ENCODE measurements at regions not wholly inside any gene's neighbourhood (a gene's known extent, or its start where the extent isn't known, plus 50 kb on each side); places are given as distances from the start of the nearest gene placed in this dataset.

DNA sequence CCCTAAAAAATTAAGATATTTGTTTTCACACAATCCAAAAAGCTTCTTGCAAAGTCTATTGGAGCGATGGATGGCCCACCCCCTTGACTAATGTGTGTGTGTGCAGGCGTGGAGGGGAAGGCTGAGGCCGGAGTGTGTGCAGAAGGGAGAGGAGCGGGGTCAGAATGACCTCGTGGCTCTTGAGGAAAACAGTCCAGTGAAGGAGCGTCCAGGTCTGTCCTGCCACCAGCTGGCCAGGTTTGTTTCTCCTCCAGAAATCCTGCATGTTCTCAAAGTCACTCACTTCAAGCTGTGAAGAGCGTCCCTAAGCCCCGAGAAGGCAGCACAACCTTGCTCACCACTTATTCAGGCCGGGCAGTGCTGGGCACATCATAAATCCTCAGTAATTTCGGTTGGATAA lies 69.5 kb upstream of the SSX2IP start:
- no peak for ATAC-seq (ENCODE audit: low read depth)

DNA sequence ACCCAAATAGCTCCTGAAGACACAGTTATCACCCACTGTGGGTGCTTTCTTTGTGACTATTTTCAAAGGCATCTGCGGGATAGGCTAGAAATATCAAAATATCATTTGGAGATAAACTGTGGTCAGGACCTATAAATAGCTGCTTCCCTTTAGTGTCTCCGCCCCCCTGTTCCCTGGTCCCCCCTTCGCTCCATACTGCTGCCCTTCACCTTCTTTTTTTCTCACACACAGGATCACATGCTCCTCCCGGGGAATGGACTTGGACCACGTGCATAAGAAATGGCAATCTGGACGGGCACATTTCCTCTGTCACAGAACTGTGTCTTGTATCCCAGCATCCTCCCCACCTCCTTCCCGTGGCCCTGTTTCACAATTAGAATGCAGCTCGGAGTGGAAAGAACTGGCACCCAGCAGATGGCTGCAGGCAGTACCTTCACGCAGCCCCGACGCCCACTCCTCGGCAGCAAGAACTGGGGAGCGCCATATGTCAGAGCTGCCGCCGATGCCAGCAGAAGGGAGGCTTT lies 68.8 kb upstream of the SSX2IP start:
- Mint-ChIP-seq H3K36me3 (no peaks in the 10 kb centered on the region), H3K9me3 (no peaks in the 10 kb centered on the region), H3K27ac (no peak overlapping the region), H3K27me3 (peaks cover 3% of the 10 kb centered on the region), H3K4me3 (peak overlapping the region; percentile 13), H3K4me1 (peaks cover 7% of the 10 kb centered on the region)
- DNase-seq = no peak
- no peak for ATAC-seq (ENCODE audit: low read depth)
- POLR2A ChIA-PET = interaction anchor here (0.9 kb wide), 1 partner anchor 59 kb away, joined by 3 read pairs; no protein-coding TSS in a partner anchor

More for the DNA sequence above, 69.5 kb upstream of the SSX2IP start:
- Mint-ChIP-seq H3K27ac (no peak overlapping the region), H3K4me1 (peaks cover 7% of the 10 kb centered on the region), H3K36me3 (no peaks in the 10 kb centered on the region), H3K4me3 (no peak overlapping the region), H3K9me3 (no peaks in the 10 kb centered on the region), H3K27me3 (peaks cover 3% of the 10 kb centered on the region)
- no peak for DNase-seq
- POLR2A ChIA-PET = interaction anchor here (0.9 kb wide), 1 partner anchor 59 kb away, joined by 3 read pairs; no protein-coding TSS in a partner anchor

DNA sequence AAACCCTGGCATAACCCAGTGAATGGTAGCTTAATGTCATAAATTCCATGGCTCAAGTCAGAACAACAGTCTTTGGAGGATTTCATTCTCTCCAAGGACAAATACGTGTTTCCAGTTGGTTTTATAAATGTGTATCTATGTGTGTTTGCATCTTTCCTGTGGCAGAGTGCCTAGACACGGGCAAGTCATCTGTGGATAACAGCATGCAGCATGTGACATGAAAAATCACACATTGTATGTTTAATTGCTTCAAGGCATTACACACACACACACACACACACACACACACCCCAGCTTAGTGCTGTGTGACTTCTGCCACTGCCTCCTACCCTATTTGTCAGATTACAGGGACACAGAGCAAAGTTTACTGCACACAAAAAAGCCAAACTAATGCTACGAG lies 68.2 kb upstream of the SSX2IP start:
- DNase-seq = no peak
- ATAC-seq (ENCODE audit: low read depth) = no peak
- no peaks in the 10 kb centered on the region for H3K36me3 Mint-ChIP-seq
- POLR2A ChIA-PET = no interaction called here
- peaks cover 4% of the 10 kb centered on the region for H3K27me3 Mint-ChIP-seq
- peaks cover 7% of the 10 kb centered on the region for H3K4me1 Mint-ChIP-seq
- H3K27ac Mint-ChIP-seq = no peak overlapping the region
- H3K4me3 Mint-ChIP-seq = no peak overlapping the region
- H3K9me3 Mint-ChIP-seq = no peaks in the 10 kb centered on the region

DNA sequence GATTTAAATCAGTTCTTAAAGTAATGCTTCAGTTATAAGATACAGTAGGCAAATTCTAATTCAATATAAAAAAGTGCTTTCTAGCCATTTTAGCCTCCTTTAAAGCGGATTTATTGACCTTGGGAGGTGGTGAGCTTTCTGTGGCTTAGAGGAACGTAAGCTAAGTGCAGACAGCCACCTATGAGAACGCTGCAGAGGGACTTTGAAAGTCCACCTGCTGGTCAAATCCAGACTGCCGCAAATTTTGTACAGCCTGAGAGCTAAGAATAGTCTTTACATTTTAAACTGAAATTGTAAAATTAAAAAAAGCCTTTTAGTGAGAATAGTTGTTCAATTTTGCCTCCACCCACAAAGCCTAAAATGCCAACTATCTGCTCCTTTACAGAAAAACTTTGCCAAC lies 67.0 kb upstream of the SSX2IP start:
- Mint-ChIP-seq H3K27me3 (peaks cover 11% of the 10 kb centered on the region), H3K4me1 (peaks cover 9% of the 10 kb centered on the region)
- ATAC-seq (ENCODE audit: low read depth) = no peak

DNA sequence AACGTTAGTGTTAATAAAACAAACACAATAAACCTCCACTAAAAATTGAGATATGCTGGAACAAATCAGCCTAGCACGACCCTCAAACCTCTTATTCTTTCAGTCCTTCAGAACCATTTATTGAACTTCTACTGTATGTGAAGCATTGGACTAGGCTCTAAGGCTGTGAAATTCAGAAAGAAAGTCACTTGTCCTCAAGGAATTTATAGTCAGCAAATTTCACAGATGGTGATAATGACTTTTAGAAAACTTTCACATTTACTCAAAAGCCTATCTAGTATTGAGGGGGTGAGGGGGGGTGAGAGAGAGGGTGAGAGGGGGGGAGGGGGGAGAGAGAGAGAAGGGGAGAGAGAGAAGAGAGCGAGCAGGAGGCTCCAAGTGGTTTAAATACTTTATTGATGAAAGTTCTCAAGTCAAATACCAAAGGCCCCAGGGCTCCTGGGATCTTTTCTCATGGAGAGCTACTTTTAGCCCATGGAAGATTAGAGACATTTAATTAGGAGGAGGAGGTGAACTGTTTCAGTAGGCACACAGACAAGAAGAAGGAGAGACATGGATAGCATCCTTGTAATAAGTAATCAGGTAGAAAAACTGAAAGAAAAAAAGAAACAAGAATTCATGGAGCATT lies 66.3 kb upstream of the SSX2IP start:
- ATAC-seq (ENCODE audit: low read depth) (no peak), DNase-seq (no peak)
- peaks cover 11% of the 10 kb centered on the region for H3K27me3 Mint-ChIP-seq
- peaks cover 9% of the 10 kb centered on the region for H3K4me1 Mint-ChIP-seq
- no peaks in the 10 kb centered on the region for H3K9me3 Mint-ChIP-seq
- H3K36me3 Mint-ChIP-seq = no peaks in the 10 kb centered on the region
- no peak overlapping the region for H3K4me3 Mint-ChIP-seq
- no peak overlapping the region for H3K27ac Mint-ChIP-seq
- POLR2A ChIA-PET = no interaction called here

More for the DNA sequence above, 67.0 kb upstream of the SSX2IP start:
- DNase-seq = no peak
- H3K36me3 Mint-ChIP-seq = no peaks in the 10 kb centered on the region
- H3K4me3 Mint-ChIP-seq = no peak overlapping the region
- H3K27ac Mint-ChIP-seq = no peak overlapping the region
- H3K9me3 Mint-ChIP-seq = no peaks in the 10 kb centered on the region
- POLR2A ChIA-PET = no interaction called here

DNA sequence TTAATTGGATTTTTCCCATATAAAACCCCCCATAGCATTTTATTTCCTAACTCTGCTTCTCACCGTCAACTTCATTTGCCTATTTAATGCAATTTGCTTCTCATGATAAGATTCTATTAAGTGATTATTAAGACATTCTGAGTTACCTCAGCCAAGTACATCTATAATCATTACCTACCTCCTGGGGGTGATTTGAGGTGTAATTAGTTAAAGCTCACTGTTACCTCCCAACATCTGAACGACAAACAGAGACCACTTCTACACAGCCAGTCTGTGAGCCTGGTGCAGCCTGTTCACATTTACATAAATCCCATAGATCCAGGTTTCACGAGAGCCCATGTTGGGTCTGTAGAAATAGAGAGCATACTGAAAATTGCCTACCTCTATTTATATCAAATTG lies 65.7 kb upstream of the SSX2IP start:
- Mint-ChIP-seq H3K36me3 (no peaks in the 10 kb centered on the region), H3K27ac (no peak overlapping the region), H3K27me3 (peaks cover 14% of the 10 kb centered on the region), H3K4me1 (peaks cover 9% of the 10 kb centered on the region), H3K9me3 (no peaks in the 10 kb centered on the region), H3K4me3 (no peak overlapping the region)
- POLR2A ChIA-PET = no interaction called here
- no peak for DNase-seq
- ATAC-seq (ENCODE audit: low read depth) = no peak

DNA sequence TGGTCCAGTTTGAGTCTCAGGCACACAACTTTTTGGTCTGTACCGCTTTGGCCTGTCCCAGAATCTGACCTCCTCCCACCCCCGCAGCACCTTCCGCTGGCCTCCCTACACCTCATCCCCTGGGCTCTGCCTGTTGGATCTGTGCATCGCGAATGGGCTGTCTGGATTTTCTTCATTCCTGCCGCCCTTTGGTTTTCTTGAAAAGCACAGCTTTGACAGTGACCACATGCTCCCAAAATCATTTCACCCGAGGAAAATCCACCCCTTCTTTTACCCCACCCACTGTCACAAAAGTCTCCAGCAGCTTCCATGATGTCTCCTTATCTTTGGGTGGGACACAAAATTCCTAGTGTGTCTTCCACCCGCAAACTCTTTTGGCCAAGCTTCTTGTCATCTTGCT lies 65.0 kb upstream of the SSX2IP start:
- no peaks in the 10 kb centered on the region for H3K9me3 Mint-ChIP-seq
- H3K27me3 Mint-ChIP-seq = peaks cover 21% of the 10 kb centered on the region
- no peak overlapping the region for H3K27ac Mint-ChIP-seq
- H3K4me3 Mint-ChIP-seq = no peak overlapping the region
- DNase-seq (no peak), ATAC-seq (ENCODE audit: low read depth) (no peak)
- no peaks in the 10 kb centered on the region for H3K36me3 Mint-ChIP-seq
- H3K4me1 Mint-ChIP-seq = peaks cover 9% of the 10 kb centered on the region
- POLR2A ChIA-PET = no interaction called here

DNA sequence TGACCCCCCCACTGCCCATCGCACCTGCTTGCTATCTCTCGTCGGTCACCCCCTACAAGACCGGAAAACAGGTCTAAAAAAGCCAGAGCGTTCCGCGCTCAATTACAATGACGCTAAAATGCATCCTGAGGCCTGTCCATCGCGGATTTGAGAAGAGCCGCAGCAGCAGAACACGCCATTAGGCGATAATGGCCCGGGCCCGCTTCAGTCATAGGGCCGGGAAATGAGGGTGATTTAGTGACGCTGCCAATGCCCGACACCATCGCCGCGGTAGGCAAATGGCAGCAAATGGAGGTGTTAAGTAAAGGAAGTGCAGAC lies 64.1 kb upstream of the SSX2IP start:
- no peak for ATAC-seq (ENCODE audit: low read depth)

DNA sequence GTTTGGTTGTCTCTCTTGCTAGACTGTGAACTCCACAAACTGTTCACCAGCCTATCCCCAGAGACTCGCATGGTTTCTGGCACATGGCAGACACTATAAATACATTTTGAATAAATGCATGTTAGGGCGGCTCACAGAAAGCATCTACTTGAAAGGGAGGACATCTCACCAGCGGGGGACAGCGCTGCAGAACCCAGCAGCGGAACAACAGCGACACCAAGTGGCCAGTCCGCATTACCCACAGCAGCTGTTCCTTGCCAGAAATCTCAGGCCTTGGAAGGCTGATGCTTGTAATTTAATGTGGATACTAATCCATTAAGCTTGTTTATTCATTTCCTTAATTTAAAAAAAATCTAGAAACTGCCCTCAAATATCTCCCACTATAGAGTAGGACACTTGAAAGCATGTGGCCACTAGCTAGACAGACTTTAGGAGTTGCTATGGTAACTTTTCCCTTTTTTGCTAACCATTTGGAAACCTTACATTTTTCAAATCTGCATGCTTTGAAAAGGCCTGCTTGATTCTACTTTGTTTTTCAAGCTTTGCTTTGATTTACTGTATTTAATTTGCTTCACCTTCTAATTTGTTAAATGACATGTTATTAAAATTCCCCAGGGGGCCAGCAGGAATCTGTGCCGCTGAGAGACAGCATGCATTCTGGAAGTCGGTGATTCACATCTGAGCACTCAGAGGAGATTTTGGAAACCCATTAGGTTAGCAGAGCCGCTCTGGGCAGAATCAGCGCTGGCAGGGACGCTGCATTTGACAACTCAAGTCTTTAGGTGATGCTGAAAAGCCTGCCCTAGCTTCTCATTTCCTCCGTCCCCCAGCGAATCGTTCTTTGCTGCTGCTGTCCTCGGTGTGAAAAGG lies 63.5 kb upstream of the SSX2IP start:
- no peak overlapping the region for H3K4me3 Mint-ChIP-seq
- peaks cover 23% of the 10 kb centered on the region for H3K27me3 Mint-ChIP-seq
- H3K9me3 Mint-ChIP-seq = no peaks in the 10 kb centered on the region
- H3K4me1 Mint-ChIP-seq = peaks cover 5% of the 10 kb centered on the region
- H3K36me3 Mint-ChIP-seq = no peaks in the 10 kb centered on the region
- ATAC-seq (ENCODE audit: low read depth) (peak; percentile 84), DNase-seq (peak; percentile 75)
- POLR2A ChIA-PET = interaction anchor here (1.1 kb wide), 1 partner anchor 610 kb away, joined by 3 read pairs; the partner anchor contains the start of gene PRKACB
- no peak overlapping the region for H3K27ac Mint-ChIP-seq

More for the DNA sequence above, 64.1 kb upstream of the SSX2IP start:
- H3K36me3 Mint-ChIP-seq = no peaks in the 10 kb centered on the region
- H3K4me1 Mint-ChIP-seq = peaks cover 9% of the 10 kb centered on the region
- POLR2A ChIA-PET = no interaction called here
- no peak for DNase-seq
- no peak overlapping the region for H3K27ac Mint-ChIP-seq
- H3K4me3 Mint-ChIP-seq = no peak overlapping the region
- no peaks in the 10 kb centered on the region for H3K9me3 Mint-ChIP-seq
- H3K27me3 Mint-ChIP-seq = peaks cover 23% of the 10 kb centered on the region

DNA sequence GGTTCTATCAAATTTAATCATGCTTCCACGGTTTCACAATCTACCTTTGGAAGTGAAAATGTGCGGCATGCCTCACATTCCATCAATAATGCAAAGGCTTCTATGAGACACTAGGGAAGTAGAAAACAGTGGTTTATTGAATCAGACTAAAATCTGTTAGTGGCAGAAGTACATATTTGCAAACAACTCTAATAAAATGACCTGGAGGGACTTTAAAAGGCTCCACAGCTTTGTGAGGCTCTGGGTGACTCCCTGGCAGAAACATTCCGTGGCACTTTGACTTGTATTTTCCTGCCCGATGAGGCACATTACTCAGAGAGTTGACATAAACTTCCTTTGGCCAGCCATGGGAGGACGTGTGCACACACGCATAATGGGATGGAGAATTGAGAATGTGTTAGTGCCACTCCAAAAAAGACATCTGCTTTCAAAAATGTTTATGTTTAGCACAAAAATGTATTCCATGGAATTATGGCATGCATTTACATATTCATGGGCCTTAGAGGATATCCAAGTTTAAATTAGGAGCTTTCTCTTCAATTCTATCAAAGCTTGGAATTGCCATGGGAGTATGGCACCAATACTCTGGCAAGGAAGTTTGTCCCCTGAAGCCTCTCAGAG lies 60.0 kb upstream of the SSX2IP start:
- Mint-ChIP-seq H3K4me3 (no peak overlapping the region), H3K9me3 (no peaks in the 10 kb centered on the region)

DNA sequence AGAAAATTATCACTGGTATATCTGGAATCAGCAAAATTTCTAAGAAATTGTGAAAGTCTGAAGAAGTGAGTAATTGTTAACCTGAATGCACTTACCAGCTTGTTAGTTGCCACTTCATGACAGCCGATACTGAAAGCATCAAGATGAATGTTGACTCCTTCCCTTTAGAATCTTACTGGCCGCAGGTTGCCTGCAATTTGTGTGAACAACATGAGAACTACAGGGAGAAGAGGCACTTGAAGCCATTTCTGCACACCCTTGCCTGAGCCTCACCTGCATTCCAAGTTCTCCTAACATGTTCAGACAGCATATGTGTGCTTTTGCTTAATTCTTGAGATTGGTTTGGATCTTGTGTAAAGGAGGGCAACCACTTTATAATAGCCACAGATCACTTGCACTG lies 59.2 kb upstream of the SSX2IP start:
- Mint-ChIP-seq H3K4me3 (no peak overlapping the region), H3K4me1 (peaks cover 2% of the 10 kb centered on the region), H3K27me3 (peaks cover 23% of the 10 kb centered on the region), H3K27ac (no peak overlapping the region), H3K9me3 (no peaks in the 10 kb centered on the region), H3K36me3 (no peaks in the 10 kb centered on the region)
- POLR2A ChIA-PET = no interaction called here
- ATAC-seq (ENCODE audit: low read depth) = no peak
- no peak for DNase-seq

More for the DNA sequence above, 60.0 kb upstream of the SSX2IP start:
- no peak for ATAC-seq (ENCODE audit: low read depth)
- H3K4me1 Mint-ChIP-seq = peaks cover 2% of the 10 kb centered on the region
- no peaks in the 10 kb centered on the region for H3K36me3 Mint-ChIP-seq
- peaks cover 23% of the 10 kb centered on the region for H3K27me3 Mint-ChIP-seq
- DNase-seq = no peak
- POLR2A ChIA-PET = no interaction called here
- no peak overlapping the region for H3K27ac Mint-ChIP-seq

DNA sequence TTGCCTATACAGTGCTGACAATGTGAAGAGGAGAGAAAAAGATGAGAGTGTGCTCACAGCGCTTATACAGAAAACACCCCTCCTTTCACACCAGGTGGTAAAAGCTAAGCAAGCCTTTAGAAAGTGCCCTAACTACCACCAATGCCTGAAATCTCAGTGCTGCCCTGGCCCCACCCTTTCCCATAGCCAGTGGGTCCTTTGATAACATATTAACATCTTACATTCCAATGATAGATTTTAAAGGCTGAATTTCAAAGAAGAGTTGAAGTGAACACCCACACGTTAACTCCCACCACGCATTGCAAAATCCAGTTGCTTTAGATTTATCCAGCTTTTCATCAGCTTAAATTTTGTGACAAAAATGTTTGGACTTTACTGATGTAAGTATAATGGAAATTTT lies 58.1 kb upstream of the SSX2IP start:
- Mint-ChIP-seq H3K4me3 (no peak overlapping the region), H3K36me3 (no peaks in the 10 kb centered on the region), H3K27ac (no peak overlapping the region), H3K4me1 (peaks cover 6% of the 10 kb centered on the region), H3K9me3 (no peaks in the 10 kb centered on the region), H3K27me3 (peaks cover 21% of the 10 kb centered on the region)
- POLR2A ChIA-PET = no interaction called here
- ATAC-seq (ENCODE audit: low read depth) (no peak), DNase-seq (no peak)

DNA sequence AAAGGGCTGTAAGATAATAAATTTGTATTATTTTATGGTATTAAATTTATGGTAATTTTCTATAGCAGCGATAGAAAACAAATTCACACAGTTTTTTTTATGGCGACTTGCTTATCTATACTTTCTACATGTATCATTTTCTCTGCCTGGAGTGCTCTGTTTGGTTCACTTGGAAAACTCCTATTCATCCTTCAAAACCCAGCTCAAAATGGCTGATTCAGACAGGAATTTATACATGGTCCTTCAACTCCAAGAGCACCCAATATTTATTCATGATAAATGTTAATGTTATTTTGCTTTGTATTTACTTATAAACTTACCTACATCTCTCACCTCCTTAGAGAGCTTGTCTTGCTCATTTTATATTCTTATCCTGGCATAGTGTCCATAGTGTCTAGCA lies 55.6 kb upstream of the SSX2IP start:
- H3K4me1 Mint-ChIP-seq = peaks cover 5% of the 10 kb centered on the region
- H3K36me3 Mint-ChIP-seq = no peaks in the 10 kb centered on the region
- DNase-seq (no peak), ATAC-seq (ENCODE audit: low read depth) (no peak)
- H3K27me3 Mint-ChIP-seq = peaks cover 11% of the 10 kb centered on the region
- H3K4me3 Mint-ChIP-seq = no peak overlapping the region
- no peaks in the 10 kb centered on the region for H3K9me3 Mint-ChIP-seq
- POLR2A ChIA-PET = no interaction called here
- no peak overlapping the region for H3K27ac Mint-ChIP-seq

Measured in activated naive CD8-positive, alpha-beta T cell treated with anti-CD3 and anti-CD28 coated beads, Interleukin-2, amount 10 ng/mL, durations not matched to agents 7 days and 5 days (primary cell).